MCF 10A (cell line): ENCODE measurements at regions not wholly inside any gene's neighbourhood (a gene's known extent, or its start where the extent isn't known, plus 50 kb on each side); places are given as distances from the start of the nearest gene placed in this dataset.

ENCODE experiments used
- BruUV-seq: library from RNA; stranded (reverse); fragments of 400-500 nt; replicated peaks from 2 replicates; lab custom pipeline; 2021; lab: Mats Ljungman, UMichigan
- CTCF ChIA-PET: fragments of 300-600 bp; sonication (Branson Sonifier 250); formaldehyde crosslinking; extraction: SDS; loops from one replicate; lab custom pipeline; 2021; ENCODE audit warnings: antibody characterized with exemption, inconsistent platforms; lab: Yijun Ruan, JAX
- POLR2A ChIA-PET: fragments of 300-600, 350-650 bp; sonication (Branson Sonifier 250); formaldehyde crosslinking; extraction: SDS; loops from one replicate; lab custom pipeline; 2020; ENCODE audit warnings: antibody characterized with exemption, inconsistent platforms; lab: Yijun Ruan, JAX
- DNase-seq: peaks from one replicate; pipeline ENCODE4 v3.0.0-alpha.2; 2018; ENCODE audit not compliant: unreplicated experiment
- H3K27ac Mint-ChIP-seq: one replicate; pipeline ENCODE4 v1.8.0; 2022; ENCODE audit warnings: mild to moderate bottlenecking, low read depth, mixed read lengths; ENCODE audit not compliant: unreplicated experiment
- H3K27me3 Mint-ChIP-seq: one replicate; pipeline ENCODE4 v1.8.0; 2022; ENCODE audit warnings: mixed read lengths; ENCODE audit not compliant: insufficient read depth, unreplicated experiment
- H3K36me3 Mint-ChIP-seq: one replicate; pipeline ENCODE4 v1.8.0; 2022; ENCODE audit warnings: mild to moderate bottlenecking, moderate library complexity, mixed read lengths; ENCODE audit not compliant: insufficient read depth, unreplicated experiment
- H3K4me1 Mint-ChIP-seq: one replicate; pipeline ENCODE4 v1.8.0; 2022; ENCODE audit warnings: mixed read lengths; ENCODE audit not compliant: insufficient read depth, unreplicated experiment
- H3K4me3 Mint-ChIP-seq: one replicate; pipeline ENCODE4 v1.8.0; 2022; ENCODE audit warnings: mild to moderate bottlenecking, moderate library complexity, mixed read lengths; ENCODE audit not compliant: unreplicated experiment
- H3K9me3 Mint-ChIP-seq: one replicate; pipeline ENCODE4 v1.8.0; 2022; ENCODE audit warnings: mixed read lengths; ENCODE audit not compliant: unreplicated experiment
- CTCF ChIP-seq: fragments of 200-600 bp; IDR thresholded peaks from one replicate; pipeline ENCODE4 v1.8.0; 2022; ENCODE audit warnings: antibody characterized with exemption, mild to moderate bottlenecking; ENCODE audit not compliant: unreplicated experiment
- intact Hi-C: fragments of 100-400 bp; cut with micrococcal nuclease; formaldehyde crosslinking; loops from 2 replicates; pipeline ENCODE4 v1.14.1; 2022

GRCh38 chr10:36602374-36602773, 523.0 kb upstream of the ANKRD30A start:
- Mint-ChIP-seq H3K4me3 (no peak overlapping the region), H3K4me1 (peaks cover 14% of the 10 kb centered on the region), H3K27ac (peak overlapping the region; percentile 87), H3K9me3 (no peaks in the 10 kb centered on the region), H3K27me3 (no peaks in the 10 kb centered on the region), H3K36me3 (no peaks in the 10 kb centered on the region)
- intact Hi-C loops: loop anchor here (10.0 kb wide), 1 partner anchor 958 kb away; the partner anchor contains the start of gene FZD8
- CTCF ChIA-PET: no interaction called here
- peak; percentile 69 for DNase-seq
- no peak for TF ChIP-seq CTCF
- POLR2A ChIA-PET: interaction anchor here (1.0 kb wide), 1 partner anchor 47 kb away, joined by 4 read pairs; no protein-coding TSS in a partner anchor
- BruUV-seq: no TSS peak

DNA sequence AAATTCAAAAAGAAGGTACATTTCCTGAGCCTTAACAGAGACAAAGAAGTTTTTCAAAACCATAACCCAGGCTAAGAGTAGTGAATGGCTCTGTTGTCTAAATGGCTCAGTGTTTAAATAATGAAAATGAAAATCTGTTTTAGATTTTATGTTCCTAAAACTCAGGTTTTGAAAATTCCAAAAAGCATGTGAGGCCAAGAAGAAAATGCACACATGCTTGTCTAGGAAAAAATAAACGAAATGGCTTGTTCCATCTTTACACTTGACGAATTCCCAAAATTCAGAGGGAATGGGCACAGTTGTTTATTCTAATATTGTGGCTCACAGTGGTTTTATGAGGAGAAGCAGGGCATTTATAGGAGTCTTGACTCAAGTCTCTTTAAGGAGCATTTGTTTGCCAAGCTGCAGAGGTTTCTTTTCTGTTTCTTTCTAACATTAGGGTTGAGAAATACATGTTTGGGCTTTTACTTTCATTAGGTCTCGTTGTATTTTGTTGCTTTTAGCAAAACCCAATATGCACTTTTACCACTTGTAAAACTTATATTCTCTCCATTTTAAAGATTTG, 527.6 kb upstream of the ANKRD30A start:
- intact Hi-C loops: no loop called here
- ChIA-PET CTCF (interaction anchor here (0.6 kb wide), 1 partner anchor 188 kb away, joined by 3 read pairs; no protein-coding TSS in a partner anchor), POLR2A (no interaction called here)
- DNase-seq: no peak
- no peaks in the 10 kb centered on the region for H3K9me3 Mint-ChIP-seq
- H3K27me3 Mint-ChIP-seq: no peaks in the 10 kb centered on the region
- H3K27ac Mint-ChIP-seq: no peak overlapping the region
- no peak for TF ChIP-seq CTCF
- no TSS peak for BruUV-seq
- peaks cover 10% of the 10 kb centered on the region for H3K4me1 Mint-ChIP-seq
- H3K36me3 Mint-ChIP-seq: no peaks in the 10 kb centered on the region
- H3K4me3 Mint-ChIP-seq: no peak overlapping the region

DNA sequence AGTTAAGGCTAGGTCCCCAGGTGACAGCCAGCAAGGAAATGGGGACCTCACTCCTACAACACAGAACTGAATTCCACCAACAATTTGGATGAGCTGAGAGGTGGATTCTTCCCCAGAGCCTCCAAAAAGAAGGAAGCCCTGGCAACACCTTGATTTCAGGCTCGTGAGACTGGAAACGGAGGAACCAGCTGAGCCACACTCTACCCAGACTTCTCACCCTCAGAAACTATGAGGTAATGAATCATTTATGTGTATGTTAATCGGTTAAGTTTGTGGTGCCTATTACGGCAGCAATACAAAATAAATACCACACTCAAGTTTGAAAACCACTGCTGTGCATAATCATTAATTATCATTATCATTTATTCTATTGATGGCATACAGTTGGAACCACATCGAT, 532.4 kb upstream of the ANKRD30A start:
- no TSS peak for BruUV-seq
- ChIA-PET POLR2A (no interaction called here), CTCF (no interaction called here)
- no peak for DNase-seq
- H3K36me3 Mint-ChIP-seq: no peaks in the 10 kb centered on the region
- TF ChIP-seq CTCF: no peak
- H3K9me3 Mint-ChIP-seq: no peaks in the 10 kb centered on the region
- no peaks in the 10 kb centered on the region for H3K27me3 Mint-ChIP-seq
- intact Hi-C loops: no loop called here
- no peak overlapping the region for H3K27ac Mint-ChIP-seq
- no peaks in the 10 kb centered on the region for H3K4me1 Mint-ChIP-seq
- no peak overlapping the region for H3K4me3 Mint-ChIP-seq

DNA sequence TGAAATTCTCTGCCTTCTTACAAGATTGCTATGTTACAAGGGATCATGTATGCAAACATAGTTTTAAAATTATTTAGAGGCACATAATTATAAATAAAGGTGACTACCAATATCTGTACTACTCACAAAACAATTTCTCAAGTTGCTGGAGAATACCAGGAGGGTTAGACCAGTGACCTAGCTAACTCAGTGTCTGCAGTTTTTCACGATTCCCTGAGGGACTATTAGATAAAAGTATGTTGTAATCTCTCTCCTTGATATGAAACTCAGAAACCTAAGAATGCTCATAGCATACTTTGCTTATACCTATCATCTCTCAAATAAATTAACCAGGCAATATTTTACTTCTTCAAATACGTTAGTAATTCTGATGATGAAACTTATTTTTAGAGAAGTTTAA, 534.0 kb upstream of the ANKRD30A start:
- BruUV-seq: no TSS peak
- Mint-ChIP-seq H3K4me3 (no peak overlapping the region), H3K4me1 (no peaks in the 10 kb centered on the region), H3K27ac (no peak overlapping the region), H3K36me3 (no peaks in the 10 kb centered on the region), H3K9me3 (no peaks in the 10 kb centered on the region), H3K27me3 (no peaks in the 10 kb centered on the region)
- DNase-seq: no peak
- TF ChIP-seq CTCF: no peak
- CTCF ChIA-PET: no interaction called here
- intact Hi-C loops: no loop called here
- POLR2A ChIA-PET: no interaction called here
